PC-3 (cell line): ENCODE measurements at regions not wholly inside any gene's neighbourhood (a gene's known extent, or its start where the extent isn't known, plus 50 kb on each side); places are given as distances from the start of the nearest gene placed in this dataset.

Source experiments
- ATAC-seq: fragments of 200-7000 bp; cut with Tn5 transposase; 2 replicates; pipeline ENCODE4 v1.9.1; 2020; ENCODE audit warnings: mild to moderate bottlenecking, moderate library complexity
- BruUV-seq: library from RNA; stranded (reverse); fragments of 400-500 nt; replicated peaks from 2 replicates; lab custom pipeline; 2021; lab: Mats Ljungman, UMichigan
- CTCF ChIA-PET: fragments of 300-600 bp; sonication (Branson Sonifier 250); formaldehyde crosslinking; loops from one replicate; lab custom pipeline; 2022; ENCODE audit warnings: antibody characterized with exemption; lab: Charles Lee
- POLR2A ChIA-PET: fragments of 300-600 bp; sonication (Branson Sonifier 250); formaldehyde crosslinking; loops from one replicate; lab custom pipeline; 2022; ENCODE audit warnings: antibody characterized with exemption; ENCODE audit not compliant: unreplicated experiment; lab: Charles Lee
- DNase-seq: peaks from one replicate; pipeline ENCODE4 v3.0.0-alpha.2; 2015
- H2AFZ ChIP-seq: fragments of 300-600 bp; sonication (generic); 2 replicates; pipeline ENCODE4 v1.6.0; 2016; ENCODE audit warnings: antibody characterized with exemption, low read length
- H3F3A ChIP-seq: fragments of 300-600 bp; sonication (generic); one replicate; pipeline ENCODE4 v1.6.0; 2017; ENCODE audit warnings: antibody characterized with exemption, low read length, control low read depth, mild to moderate bottlenecking; ENCODE audit not compliant: unreplicated experiment
- H3K27ac ChIP-seq: fragments of 300-600 bp; sonication (generic); 2 replicates; pipeline ENCODE4 v1.5.1; 2016; ENCODE audit warnings: mild to moderate bottlenecking, low read length
- H3K27me3 ChIP-seq: fragments of 300-600 bp; sonication (generic); 2 replicates; pipeline ENCODE4 v1.6.1; 2016; ENCODE audit warnings: low read length, mixed read lengths
- H3K36me3 ChIP-seq: fragments of 300-600 bp; sonication (generic); 2 replicates; pipeline ENCODE4 v1.6.1; 2016; ENCODE audit warnings: low read depth, mixed run types, low read length, mixed read lengths
- H3K4me1 ChIP-seq: fragments of 300-600 bp; sonication (generic); 2 replicates; pipeline ENCODE4 v1.5.1; 2016; ENCODE audit warnings: low read length; ENCODE audit not compliant: insufficient read depth
- H3K4me2 ChIP-seq: fragments of 300-600 bp; sonication (generic); 2 replicates; pipeline ENCODE4 v1.6.0; 2016; ENCODE audit warnings: low read length
- H3K4me3 ChIP-seq: fragments of 300-600 bp; sonication (generic); 2 replicates; pipeline ENCODE4 v1.5.1; 2016; ENCODE audit warnings: mild to moderate bottlenecking, low read length, mixed read lengths
- H3K79me2 ChIP-seq: fragments of 300-600 bp; sonication (generic); 2 replicates; pipeline ENCODE4 v1.6.1; 2017; ENCODE audit warnings: low read length, mixed read lengths
- H3K9ac ChIP-seq: fragments of 300-600 bp; sonication (generic); 2 replicates; pipeline ENCODE4 v1.6.0; 2016; ENCODE audit warnings: mild to moderate bottlenecking, low read length
- H3K9me2 ChIP-seq: fragments of 300-600 bp; sonication (generic); replicated peaks from 2 replicates; pipeline ENCODE4 v1.6.1; 2016; ENCODE audit warnings: mixed run types, low read length, mixed read lengths
- H3K9me3 ChIP-seq: fragments of 300-600 bp; sonication (generic); 2 replicates; pipeline ENCODE4 v1.6.1; 2016; ENCODE audit warnings: low read length, mixed read lengths
- H4K20me1 ChIP-seq: fragments of 300-600 bp; sonication (generic); 2 replicates; pipeline ENCODE4 v1.6.1; 2016; ENCODE audit warnings: low read length, mixed read lengths
- CTCF ChIP-seq: fragments of 300-600 bp; sonication (generic); conservative IDR thresholded peaks from 2 replicates; pipeline ENCODE4 v1.5.1; 2017; ENCODE audit warnings: antibody characterized with exemption, low read depth, mild to moderate bottlenecking, low read length
- EZH2 ChIP-seq: fragments of 300-600 bp; sonication (generic); IDR thresholded peaks from one replicate; pipeline ENCODE4 v1.6.1; 2017; ENCODE audit warnings: antibody characterized with exemption, mild to moderate bottlenecking, low read length; ENCODE audit not compliant: unreplicated experiment
- EZH2phosphoT487 ChIP-seq: fragments of 300-600 bp; sonication (generic); IDR thresholded peaks from 2 replicates; pipeline ENCODE4 v1.6.1; 2018; ENCODE audit warnings: mild to moderate bottlenecking, antibody characterized with exemption, low read length, borderline replicate concordance
- intact Hi-C: fragments of 100-400 bp; cut with micrococcal nuclease; formaldehyde crosslinking; loops from 2 replicates; pipeline ENCODE4 v1.9.0; 2023

GRCh38 chr5:30572279-30572678 lies 621.2 kb upstream of the CDH6 start:
- H3F3A ChIP-seq, result no peaks in the 10 kb centered on the region
- H3K36me3 ChIP-seq, result no peaks in the 10 kb centered on the region
- H3K9me2 ChIP-seq, result no peaks in the 10 kb centered on the region
- H3K79me2 ChIP-seq, result no peaks in the 10 kb centered on the region
- no peak overlapping the region for H3K27ac ChIP-seq
- H2AFZ ChIP-seq, result no peak overlapping the region
- ChIA-PET POLR2A (no interaction called here), CTCF (no interaction called here)
- ATAC-seq (no peak), DNase-seq (no peak)
- no peaks in the 10 kb centered on the region for H3K4me1 ChIP-seq
- H3K27me3 ChIP-seq, result no peaks in the 10 kb centered on the region
- intact Hi-C loops, result no loop called here
- no TSS peak for BruUV-seq
- H3K9ac ChIP-seq, result no peak overlapping the region
- no peaks in the 10 kb centered on the region for H3K9me3 ChIP-seq
- no peak for TF ChIP-seq EZH2phosphoT487
- no peak for TF ChIP-seq EZH2
- no peaks in the 10 kb centered on the region for H4K20me1 ChIP-seq
- H3K4me2 ChIP-seq, result no peak overlapping the region
- H3K4me3 ChIP-seq, result no peak overlapping the region

- ChIA-PET CTCF (no interaction called here), POLR2A (no interaction called here)
- Histone ChIP-seq H3K36me3 (no peaks in the 10 kb centered on the region), H3K4me1 (no peaks in the 10 kb centered on the region), H2AFZ (no peak overlapping the region), H3K27me3 (no peaks in the 10 kb centered on the region), H3F3A (no peaks in the 10 kb centered on the region), H3K4me2 (no peak overlapping the region), H4K20me1 (no peaks in the 10 kb centered on the region), H3K79me2 (no peaks in the 10 kb centered on the region), H3K27ac (no peak overlapping the region), H3K9ac (no peak overlapping the region), H3K4me3 (no peak overlapping the region), H3K9me3 (no peaks in the 10 kb centered on the region), H3K9me2 (no peaks in the 10 kb centered on the region)
- DNase-seq (no peak), ATAC-seq (no peak)
- intact Hi-C loops, result no loop called here
- BruUV-seq, result no TSS peak
- TF ChIP-seq CTCF, result no peak
- TF ChIP-seq EZH2phosphoT487, result no peak
- TF ChIP-seq EZH2, result no peak
These were observed 631.7 kb upstream of the CDH6 start for GRCh38 chr5:30561771-30562170.

GRCh38 chr5:30551618-30552017 lies 641.9 kb upstream of the CDH6 start:
- H3K4me3 ChIP-seq, result no peak overlapping the region
- H4K20me1 ChIP-seq, result no peaks in the 10 kb centered on the region
- intact Hi-C loops, result no loop called here
- H3K27ac ChIP-seq, result no peak overlapping the region
- H3K36me3 ChIP-seq, result no peaks in the 10 kb centered on the region
- H3K9ac ChIP-seq, result no peak overlapping the region
- H3K9me2 ChIP-seq, result no peaks in the 10 kb centered on the region
- no peaks in the 10 kb centered on the region for H3K4me1 ChIP-seq
- ChIA-PET POLR2A (no interaction called here), CTCF (no interaction called here)
- ATAC-seq, result no peak
- no peak overlapping the region for H2AFZ ChIP-seq
- no peaks in the 10 kb centered on the region for H3F3A ChIP-seq
- DNase-seq, result no peak
- no TSS peak for BruUV-seq
- H3K9me3 ChIP-seq, result no peaks in the 10 kb centered on the region
- no peak overlapping the region for H3K4me2 ChIP-seq
- no peak for TF ChIP-seq EZH2
- TF ChIP-seq EZH2phosphoT487, result no peak
- no peak for TF ChIP-seq CTCF
- H3K79me2 ChIP-seq, result no peaks in the 10 kb centered on the region
- no peaks in the 10 kb centered on the region for H3K27me3 ChIP-seq
